ENCODE measurements at regions not wholly inside any gene's neighbourhood (a gene's known extent, or its start where the extent isn't known, plus 50 kb on each side); places are given as distances from the start of the nearest gene placed in this dataset.

GRCh38 chr1:224513383-224513782 is 78.8 kb upstream of the WDR26 start:
- no peaks in the 10 kb centered on the region for H3K4me1 ChIP-seq (ENCODE audit: low read depth)
- no peak for DNase-seq (ENCODE audit: low read depth in 1 of 2, low spot score in 1 of 2)

GRCh38 chr1:224513787-224514209 is 79.2 kb upstream of the WDR26 start:
- Histone ChIP-seq H3K4me3 (no peak overlapping the region), H3K4me1 (ENCODE audit: low read depth) (no peaks in the 10 kb centered on the region), H3K27ac (no peak overlapping the region), H3K9me3 (ENCODE audit: low read depth) (no peaks in the 10 kb centered on the region), H3K27me3 (no peaks in the 10 kb centered on the region), H3K36me3 (no peaks in the 10 kb centered on the region)
- peak; percentile 86 for TF ChIP-seq CTCF (IDR thresholded peaks at IDR 0.05; ENCODE audit: low read depth, low read length)
- peak; percentile 85 to 90 for DNase-seq (ENCODE audit: low read depth in 1 of 2, low spot score in 1 of 2)

More at GRCh38 chr1:224513383-224513782, 78.8 kb upstream of the WDR26 start:
- Histone ChIP-seq H3K27ac (no peak overlapping the region), H3K9me3 (ENCODE audit: low read depth) (no peaks in the 10 kb centered on the region), H3K36me3 (no peaks in the 10 kb centered on the region), H3K4me3 (no peak overlapping the region), H3K27me3 (no peaks in the 10 kb centered on the region)
- TF ChIP-seq CTCF (IDR thresholded peaks at IDR 0.05; ENCODE audit: low read depth, low read length) = no peak

- H3K36me3 ChIP-seq = no peaks in the 10 kb centered on the region
- no peaks in the 10 kb centered on the region for H3K9me3 ChIP-seq (ENCODE audit: low read depth)
- H3K4me1 ChIP-seq (ENCODE audit: low read depth) = no peaks in the 10 kb centered on the region
- TF ChIP-seq CTCF (IDR thresholded peaks at IDR 0.05; ENCODE audit: low read depth, low read length) = no peak
- no peak overlapping the region for H3K4me3 ChIP-seq
- no peak overlapping the region for H3K27ac ChIP-seq
- DNase-seq (ENCODE audit: low read depth in 1 of 2, low spot score in 1 of 2) = no peak
- no peaks in the 10 kb centered on the region for H3K27me3 ChIP-seq
These were observed 82.6 kb upstream of the WDR26 start for GRCh38 chr1:224517171-224517570.

- no peaks in the 10 kb centered on the region for H3K4me1 ChIP-seq (ENCODE audit: low read depth)
- DNase-seq (ENCODE audit: low read depth in 1 of 2, low spot score in 1 of 2) = no peak
- TF ChIP-seq CTCF (IDR thresholded peaks at IDR 0.05; ENCODE audit: low read depth, low read length) = no peak
These were observed 83.9 kb upstream of the WDR26 start for GRCh38 chr1:224518528-224518927.

GRCh38 chr1:224519874-224520273 is 85.3 kb upstream of the WDR26 start:
- Histone ChIP-seq H3K4me1 (ENCODE audit: low read depth) (no peaks in the 10 kb centered on the region), H3K4me3 (no peak overlapping the region), H3K27me3 (no peaks in the 10 kb centered on the region), H3K36me3 (no peaks in the 10 kb centered on the region), H3K9me3 (ENCODE audit: low read depth) (no peaks in the 10 kb centered on the region), H3K27ac (no peak overlapping the region)
- no peak for DNase-seq (ENCODE audit: low read depth in 1 of 2, low spot score in 1 of 2)
- TF ChIP-seq CTCF (IDR thresholded peaks at IDR 0.05; ENCODE audit: low read depth, low read length) = no peak

More at GRCh38 chr1:224518528-224518927, 83.9 kb upstream of the WDR26 start:
- no peaks in the 10 kb centered on the region for H3K9me3 ChIP-seq (ENCODE audit: low read depth)
- no peaks in the 10 kb centered on the region for H3K27me3 ChIP-seq
- no peak overlapping the region for H3K27ac ChIP-seq
- no peaks in the 10 kb centered on the region for H3K36me3 ChIP-seq
- no peak overlapping the region for H3K4me3 ChIP-seq

- no peak for DNase-seq (ENCODE audit: low read depth in 1 of 2, low spot score in 1 of 2)
- H3K4me3 ChIP-seq = no peak overlapping the region
- H3K4me1 ChIP-seq (ENCODE audit: low read depth) = no peaks in the 10 kb centered on the region
- no peak for TF ChIP-seq CTCF (IDR thresholded peaks at IDR 0.05; ENCODE audit: low read depth, low read length)
- H3K9me3 ChIP-seq (ENCODE audit: low read depth) = no peaks in the 10 kb centered on the region
- no peak overlapping the region for H3K27ac ChIP-seq
- H3K36me3 ChIP-seq = no peaks in the 10 kb centered on the region
- no peaks in the 10 kb centered on the region for H3K27me3 ChIP-seq
These were observed 86.2 kb upstream of the WDR26 start for GRCh38 chr1:224520808-224521207.
